Activated CD4-positive, alpha-beta T cell treated with anti-CD3 and anti-CD28 coated beads, Interleukin-2, amount 10 ng/mL, durations not matched to agents 24 days and 14 days (primary cell): ENCODE measurements at regions not wholly inside any gene's neighbourhood (a gene's known extent, or its start where the extent isn't known, plus 50 kb on each side); places are given as distances from the start of the nearest gene placed in this dataset.

Experiments used
- DNase-seq: peaks from one replicate; pipeline ENCODE4 v3.0.0; 2022
- H3K27ac Mint-ChIP-seq: one replicate; pipeline ENCODE4 v1.8.0; 2022; ENCODE audit warnings: mild to moderate bottlenecking, mixed read lengths
- H3K27me3 Mint-ChIP-seq: one replicate; pipeline ENCODE4 v1.8.0; 2022; ENCODE audit warnings: mixed read lengths
- H3K36me3 Mint-ChIP-seq: one replicate; pipeline ENCODE4 v1.8.0; 2022; ENCODE audit warnings: low read depth, mild to moderate bottlenecking, mixed read lengths
- H3K4me1 Mint-ChIP-seq: one replicate; pipeline ENCODE4 v1.8.0; 2021; ENCODE audit warnings: mixed read lengths
- H3K4me3 Mint-ChIP-seq: one replicate; pipeline ENCODE4 v1.8.0; 2022; ENCODE audit warnings: mild to moderate bottlenecking, moderate library complexity, mixed read lengths
- H3K9me3 Mint-ChIP-seq: one replicate; pipeline ENCODE4 v1.8.0; 2021; ENCODE audit warnings: mixed read lengths
- intact Hi-C: fragments of 100-400 bp; cut with micrococcal nuclease; formaldehyde crosslinking; loops from one replicate; pipeline ENCODE4 v1.15.1; 2023

- intact Hi-C loops: no loop called here
- Mint-ChIP-seq H3K4me3 (no peak overlapping the region), H3K27me3 (no peaks in the 10 kb centered on the region), H3K9me3 (no peaks in the 10 kb centered on the region), H3K4me1 (no peaks in the 10 kb centered on the region), H3K27ac (no peak overlapping the region), H3K36me3 (no peaks in the 10 kb centered on the region)
- DNase-seq: no peak
These were observed 125.2 kb upstream of the HDAC4 start for GRCh38 chr2:239526038-239526437.

- no peaks in the 10 kb centered on the region for H3K9me3 Mint-ChIP-seq
- DNase-seq: no peak
- H3K4me3 Mint-ChIP-seq: no peak overlapping the region
- intact Hi-C loops: no loop called here
- H3K27ac Mint-ChIP-seq: no peak overlapping the region
- H3K27me3 Mint-ChIP-seq: no peaks in the 10 kb centered on the region
- H3K36me3 Mint-ChIP-seq: no peaks in the 10 kb centered on the region
- no peaks in the 10 kb centered on the region for H3K4me1 Mint-ChIP-seq
These were observed 123.1 kb upstream of the HDAC4 start for GRCh38 chr2:239523954-239524330.

GRCh38 chr2:239523147-239523953 lies 122.5 kb upstream of the HDAC4 start:
- intact Hi-C loops: no loop called here
- Mint-ChIP-seq H3K27ac (no peak overlapping the region), H3K27me3 (no peaks in the 10 kb centered on the region), H3K4me3 (no peak overlapping the region), H3K36me3 (no peaks in the 10 kb centered on the region), H3K9me3 (no peaks in the 10 kb centered on the region), H3K4me1 (no peaks in the 10 kb centered on the region)
- no peak for DNase-seq

- intact Hi-C loops: no loop called here
- no peaks in the 10 kb centered on the region for H3K27me3 Mint-ChIP-seq
- H3K9me3 Mint-ChIP-seq: no peaks in the 10 kb centered on the region
- H3K36me3 Mint-ChIP-seq: no peaks in the 10 kb centered on the region
- no peaks in the 10 kb centered on the region for H3K4me1 Mint-ChIP-seq
- H3K27ac Mint-ChIP-seq: no peak overlapping the region
- no peak for DNase-seq
- no peak overlapping the region for H3K4me3 Mint-ChIP-seq
These were observed 121.9 kb upstream of the HDAC4 start for GRCh38 chr2:239522740-239523119.

- intact Hi-C loops: no loop called here
- Mint-ChIP-seq H3K36me3 (no peaks in the 10 kb centered on the region), H3K27me3 (no peaks in the 10 kb centered on the region), H3K4me1 (no peaks in the 10 kb centered on the region), H3K9me3 (no peaks in the 10 kb centered on the region), H3K4me3 (no peak overlapping the region), H3K27ac (no peak overlapping the region)
- DNase-seq: no peak
These were observed 121.4 kb upstream of the HDAC4 start for GRCh38 chr2:239522002-239522739.

- Mint-ChIP-seq H3K36me3 (no peaks in the 10 kb centered on the region), H3K27ac (no peak overlapping the region), H3K9me3 (no peaks in the 10 kb centered on the region), H3K4me3 (no peak overlapping the region), H3K27me3 (no peaks in the 10 kb centered on the region), H3K4me1 (no peaks in the 10 kb centered on the region)
- intact Hi-C loops: no loop called here
- DNase-seq: no peak
These were observed 120.6 kb upstream of the HDAC4 start for GRCh38 chr2:239521518-239521815.

GRCh38 chr2:239520811-239521517 lies 120.1 kb upstream of the HDAC4 start:
- Mint-ChIP-seq H3K36me3 (no peaks in the 10 kb centered on the region), H3K4me3 (no peak overlapping the region), H3K27me3 (no peaks in the 10 kb centered on the region), H3K27ac (no peak overlapping the region), H3K9me3 (no peaks in the 10 kb centered on the region), H3K4me1 (no peaks in the 10 kb centered on the region)
- intact Hi-C loops: no loop called here
- DNase-seq: no peak

GRCh38 chr2:239519921-239520585 lies 119.2 kb upstream of the HDAC4 start:
- DNase-seq: no peak
- H3K27ac Mint-ChIP-seq: no peak overlapping the region
- H3K4me1 Mint-ChIP-seq: no peaks in the 10 kb centered on the region
- intact Hi-C loops: no loop called here
- H3K27me3 Mint-ChIP-seq: no peaks in the 10 kb centered on the region
- no peaks in the 10 kb centered on the region for H3K36me3 Mint-ChIP-seq
- H3K9me3 Mint-ChIP-seq: no peaks in the 10 kb centered on the region
- H3K4me3 Mint-ChIP-seq: no peak overlapping the region

- Mint-ChIP-seq H3K27me3 (no peaks in the 10 kb centered on the region), H3K4me3 (no peak overlapping the region), H3K9me3 (no peaks in the 10 kb centered on the region), H3K27ac (no peak overlapping the region), H3K4me1 (no peaks in the 10 kb centered on the region), H3K36me3 (no peaks in the 10 kb centered on the region)
- DNase-seq: no peak
- intact Hi-C loops: no loop called here
These were observed 118.5 kb upstream of the HDAC4 start for GRCh38 chr2:239519089-239519920.

- Mint-ChIP-seq H3K9me3 (no peaks in the 10 kb centered on the region), H3K4me1 (no peaks in the 10 kb centered on the region), H3K27ac (no peak overlapping the region), H3K4me3 (no peak overlapping the region), H3K27me3 (no peaks in the 10 kb centered on the region), H3K36me3 (no peaks in the 10 kb centered on the region)
- intact Hi-C loops: no loop called here
- DNase-seq: no peak
These were observed 117.7 kb upstream of the HDAC4 start for GRCh38 chr2:239518286-239519088.

GRCh38 chr2:239517686-239518085 lies 116.9 kb upstream of the HDAC4 start:
- Mint-ChIP-seq H3K9me3 (no peaks in the 10 kb centered on the region), H3K4me3 (no peak overlapping the region), H3K27me3 (no peaks in the 10 kb centered on the region), H3K4me1 (no peaks in the 10 kb centered on the region), H3K36me3 (no peaks in the 10 kb centered on the region), H3K27ac (no peak overlapping the region)
- intact Hi-C loops: no loop called here
- DNase-seq: no peak

- no peak overlapping the region for H3K27ac Mint-ChIP-seq
- no peaks in the 10 kb centered on the region for H3K36me3 Mint-ChIP-seq
- no peaks in the 10 kb centered on the region for H3K9me3 Mint-ChIP-seq
- no peak overlapping the region for H3K4me3 Mint-ChIP-seq
- intact Hi-C loops: no loop called here
- H3K4me1 Mint-ChIP-seq: no peaks in the 10 kb centered on the region
- H3K27me3 Mint-ChIP-seq: no peaks in the 10 kb centered on the region
- DNase-seq: no peak
These were observed 116.1 kb upstream of the HDAC4 start for GRCh38 chr2:239516954-239517305.
